HEK293 (cell line): ENCODE measurements at regions not wholly inside any gene's neighbourhood (a gene's known extent, or its start where the extent isn't known, plus 50 kb on each side); places are given as distances from the start of the nearest gene placed in this dataset.

Source experiments
- ATF2 ChIP-seq: fragments of 450-650 bp; formaldehyde crosslinking; IDR thresholded peaks from 2 replicates; pipeline ENCODE4 v1.5.1; 2016; ENCODE audit warnings: missing biosample characterization, missing genetic modification characterization, low read depth
- MEIS1 ChIP-seq: sonication (generic); formaldehyde crosslinking; IDR thresholded peaks from 2 replicates; pipeline ENCODE4 v1.8.1; 2022; ENCODE audit warnings: missing genetic modification reagents, mild to moderate bottlenecking, borderline replicate concordance
- PATZ1 ChIP-seq: fragments of 450-650 bp; formaldehyde crosslinking; IDR thresholded peaks from 2 replicates; pipeline ENCODE4 v1.5.1; 2016; ENCODE audit warnings: missing biosample characterization, missing genetic modification characterization
- ZNF10 ChIP-seq: fragments of 450-650 bp; formaldehyde crosslinking; IDR thresholded peaks from 2 replicates; pipeline ENCODE4 v1.5.1; 2017; ENCODE audit warnings: missing biosample characterization, missing genetic modification characterization
- ZNF169 ChIP-seq: fragments of 450-650 bp; formaldehyde crosslinking; IDR thresholded peaks from 2 replicates; pipeline ENCODE4 v1.5.1; 2016; ENCODE audit warnings: missing biosample characterization, missing genetic modification characterization
- ZNF24 ChIP-seq: fragments of 450-650 bp; formaldehyde crosslinking; IDR thresholded peaks from 2 replicates; pipeline ENCODE4 v1.5.1; 2016; ENCODE audit warnings: missing biosample characterization, missing genetic modification characterization
- ZNF350 ChIP-seq: fragments of 450-650 bp; formaldehyde crosslinking; IDR thresholded peaks from 2 replicates; pipeline ENCODE4 v1.5.0; 2017; ENCODE audit warnings: missing biosample characterization, mild to moderate bottlenecking, missing genetic modification characterization
- ZNF366 ChIP-seq: fragments of 450-650 bp; formaldehyde crosslinking; conservative IDR thresholded peaks from 2 replicates; pipeline ENCODE4 v1.5.1; 2016; ENCODE audit warnings: missing biosample characterization, missing genetic modification characterization
- ZNF571 ChIP-seq: fragments of 450-650 bp; formaldehyde crosslinking; IDR thresholded peaks from 2 replicates; pipeline ENCODE4 v1.5.0; 2017; ENCODE audit warnings: missing biosample characterization, missing genetic modification characterization
- ZNF692 ChIP-seq: fragments of 450-650 bp; formaldehyde crosslinking; IDR thresholded peaks from 2 replicates; pipeline ENCODE4 v1.5.1; 2016; ENCODE audit warnings: missing biosample characterization, missing genetic modification characterization
- ZNF785 ChIP-seq: fragments of 450-650 bp; formaldehyde crosslinking; IDR thresholded peaks from 2 replicates; pipeline ENCODE4 v1.5.1; 2016; ENCODE audit warnings: missing biosample characterization, missing genetic modification characterization
- ZNF843 ChIP-seq: fragments of 450-650 bp; formaldehyde crosslinking; IDR thresholded peaks from 2 replicates; pipeline ENCODE4 v1.5.1; 2016; ENCODE audit warnings: missing biosample characterization, missing genetic modification characterization
- TF ChIP-seq, protein P1 (sequence below): fragments of 450-650 bp; formaldehyde crosslinking; IDR thresholded peaks from 2 replicates; pipeline ENCODE4 v1.5.1; 2016; ENCODE audit warnings: missing biosample characterization, missing genetic modification characterization
- TF ChIP-seq, protein P2 (sequence below): fragments of 450-650 bp; formaldehyde crosslinking; IDR thresholded peaks from 2 replicates; pipeline ENCODE4 v1.5.1; 2016; ENCODE audit warnings: missing biosample characterization, missing genetic modification characterization

DNA sequence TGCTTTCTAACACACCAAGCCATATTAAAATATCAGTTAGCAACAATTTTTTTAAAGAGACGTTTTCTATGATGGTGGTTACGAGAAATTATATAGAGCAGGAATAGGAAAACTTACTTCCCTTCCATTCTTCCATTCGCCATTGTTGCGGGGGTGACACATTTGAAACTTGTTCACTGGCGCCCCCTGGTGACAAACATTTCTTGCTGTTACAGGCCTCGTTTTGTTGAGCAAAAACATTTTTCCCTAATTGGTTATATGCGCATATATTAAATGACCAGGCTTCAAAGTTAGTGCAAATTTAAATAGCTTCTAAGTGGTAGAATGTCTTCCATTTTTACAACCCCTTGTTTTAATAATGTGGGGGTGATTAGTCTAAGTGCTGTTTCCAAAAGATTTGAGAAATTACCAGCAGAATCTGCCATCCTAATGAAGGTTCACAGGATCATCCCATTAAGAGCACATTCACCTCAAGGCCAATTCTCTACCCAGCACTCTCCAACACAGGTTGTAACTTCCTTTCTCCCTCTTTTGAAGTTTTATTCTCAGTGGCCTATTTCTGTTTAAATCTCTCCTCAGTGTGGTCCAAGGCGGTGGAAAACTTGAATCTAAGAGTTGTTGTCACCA is 1124.7 kb downstream of the FLRT2 start:
- TF ChIP-seq ZNF692 (no peak), ZNF169 (tag by site-specific recombination) (no peak), PATZ1 (tag by site-specific recombination) (no peak), MEIS1 (CRISPR knock-in tag) (no peak), ZNF24 (tag by site-specific recombination) (no peak), ZNF843 (tag by site-specific recombination) (no peak), ZNF366 (tag by site-specific recombination) (no peak), ZNF10 (tag by site-specific recombination) (no peak), ZNF350 (tag by site-specific recombination) (no peak), ZNF785 (tag by site-specific recombination) (no peak), ZNF571 (tag by site-specific recombination) (no peak), ATF2 (no peak)
- TF ChIP-seq, protein P1, sequence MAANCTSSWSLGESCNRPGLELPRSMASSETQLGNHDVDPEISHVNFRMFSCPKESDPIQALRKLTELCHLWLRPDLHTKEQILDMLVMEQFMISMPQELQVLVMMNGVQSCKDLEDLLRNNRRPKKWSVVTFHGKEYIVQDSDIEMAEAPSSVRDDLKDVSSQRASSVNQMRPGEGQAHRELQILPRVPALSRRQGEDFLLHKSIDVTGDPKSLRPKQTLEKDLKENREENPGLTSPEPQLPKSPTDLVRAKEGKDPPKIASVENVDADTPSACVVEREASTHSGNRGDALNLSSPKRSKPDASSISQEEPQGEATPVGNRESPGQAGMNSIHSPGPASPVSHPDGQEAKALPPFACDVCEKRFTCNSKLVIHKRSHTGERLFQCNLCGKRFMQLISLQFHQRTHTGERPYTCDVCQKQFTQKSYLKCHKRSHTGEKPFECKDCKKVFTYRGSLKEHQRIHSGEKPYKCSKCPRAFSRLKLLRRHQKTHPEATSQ, result no peak
- TF ChIP-seq, protein P2, sequence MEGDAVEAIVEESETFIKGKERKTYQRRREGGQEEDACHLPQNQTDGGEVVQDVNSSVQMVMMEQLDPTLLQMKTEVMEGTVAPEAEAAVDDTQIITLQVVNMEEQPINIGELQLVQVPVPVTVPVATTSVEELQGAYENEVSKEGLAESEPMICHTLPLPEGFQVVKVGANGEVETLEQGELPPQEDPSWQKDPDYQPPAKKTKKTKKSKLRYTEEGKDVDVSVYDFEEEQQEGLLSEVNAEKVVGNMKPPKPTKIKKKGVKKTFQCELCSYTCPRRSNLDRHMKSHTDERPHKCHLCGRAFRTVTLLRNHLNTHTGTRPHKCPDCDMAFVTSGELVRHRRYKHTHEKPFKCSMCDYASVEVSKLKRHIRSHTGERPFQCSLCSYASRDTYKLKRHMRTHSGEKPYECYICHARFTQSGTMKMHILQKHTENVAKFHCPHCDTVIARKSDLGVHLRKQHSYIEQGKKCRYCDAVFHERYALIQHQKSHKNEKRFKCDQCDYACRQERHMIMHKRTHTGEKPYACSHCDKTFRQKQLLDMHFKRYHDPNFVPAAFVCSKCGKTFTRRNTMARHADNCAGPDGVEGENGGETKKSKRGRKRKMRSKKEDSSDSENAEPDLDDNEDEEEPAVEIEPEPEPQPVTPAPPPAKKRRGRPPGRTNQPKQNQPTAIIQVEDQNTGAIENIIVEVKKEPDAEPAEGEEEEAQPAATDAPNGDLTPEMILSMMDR (tag by site-specific recombination), result no peak
